ENCODE measurements at regions not wholly inside any gene's neighbourhood (a gene's known extent, or its start where the extent isn't known, plus 50 kb on each side); places are given as distances from the start of the nearest gene placed in this dataset.

GRCh38 chr2:64797881-64798575 lies 144.3 kb upstream of the SERTAD2 start:
- H3K27me3 ChIP-seq (ENCODE audit: control insufficient read depth in 1 of 2, insufficient read depth in 2 of 2, low read length in 2 of 2) = peaks cover 0 to 49% of the 10 kb centered on the region in 2 experiments; a peak in 3 of 5 replicates
- intact Hi-C loops (cut with micrococcal nuclease; ENCODE audit: unreplicated experiment) = no loop called here
- no peak overlapping the region for H3K9ac ChIP-seq (ENCODE audit: insufficient read depth, low read depth, low read length)
- CTCF ChIA-PET (ENCODE audit: low intra/inter-chr PET ratio, low total read pairs) = no interaction called here
- POLR2A ChIA-PET = interaction anchor here (1.4 kb wide), 1 partner anchor 144 kb away, joined by 3 read pairs; the partner anchor contains the start of gene SERTAD2
- no peak; the same call in 2 of the 3 replicates for ATAC-seq
- H3K79me2 ChIP-seq (ENCODE audit: insufficient read depth, low read length) = no peaks in the 10 kb centered on the region
- peak; percentile 21 for DNase-seq (ENCODE audit: low spot score)
- BruUV-seq (replicated peaks) = no TSS peak
- no peaks in the 10 kb centered on the region for H3K9me3 ChIP-seq (ENCODE audit: low read length)
- 18% methylated on average over 4 of the region's 4 CpGs for WGBS (ENCODE audit: low lambda C conversion rate)
- in situ Hi-C loops (cut with HindIII; ENCODE audit: extremely low pct_ligation_motif_present, low pct_unique_long_range_greater_than_20kb) = no loop called here
- H2AFZ ChIP-seq (ENCODE audit: low read length) = no peak overlapping the region
- H3K4me2 ChIP-seq (ENCODE audit: low read depth, low read length) = no peak overlapping the region
- H3K4me3 ChIP-seq (replicated peaks in 1 of 3; ENCODE audit: insufficient read depth in 1 of 3, low read depth in 2 of 3, low read length in 3 of 3) = no peak overlapping the region
- no peak overlapping the region for H3K27ac ChIP-seq (ENCODE audit: extremely low read length, insufficient read depth, low read length)
- no peaks in the 10 kb centered on the region for H3K36me3 ChIP-seq (replicated peaks in 1 of 2; ENCODE audit: control insufficient read depth in 1 of 2, insufficient read depth in 2 of 2, low read length in 2 of 2)
- TF ChIP-seq HNRNPK (IDR thresholded peaks at IDR 0.05; ENCODE audit: low read depth, low read length, poor library complexity, severe bottlenecking) = peak; percentile 34
- TF ChIP-seq SOX13 (IDR thresholded peaks at IDR 0.05) = no peak
- TF ChIP-seq SOX13 (CRISPR knock-in tag; conservative IDR thresholded peaks at IDR 0.05 in 1 of 2, IDR thresholded peaks at IDR 0.05 in 1 of 2) = peak in 1 of 2 experiments; percentile 11; a peak in 1 of 4 replicates
- TF ChIP-seq ZNF3 (CRISPR knock-in tag; IDR thresholded peaks at IDR 0.05) = no peak
- 0 out of 2 replicates have a peak, but pooled peaks have one; percentile 56 for TF ChIP-seq SIX4 (CRISPR knock-in tag; IDR thresholded peaks at IDR 0.05)
- TF ChIP-seq ZNF121 (CRISPR knock-in tag; IDR thresholded peaks at IDR 0.05) = 0 out of 2 replicates have a peak, but pooled peaks have one; percentile 13
- no peaks in the 10 kb centered on the region for H4K20me1 ChIP-seq (ENCODE audit: insufficient read depth, low read length)
- peaks cover 13% of the 10 kb centered on the region for H3K4me1 ChIP-seq (ENCODE audit: insufficient read depth, low read length)
- no peak for FAIRE-seq

- ChIA-PET POLR2A (no interaction called here), CTCF (ENCODE audit: low intra/inter-chr PET ratio, low total read pairs) (no interaction called here)
- ATAC-seq = no peak
- TF ChIP-seq ZSCAN30 (CRISPR knock-in tag; IDR thresholded peaks at IDR 0.05) (no peak), GLMP (CRISPR knock-in tag; IDR thresholded peaks at IDR 0.05; ENCODE audit: borderline replicate concordance) (no peak), PHF5A (CRISPR knock-in tag; IDR thresholded peaks at IDR 0.05; ENCODE audit: low read depth, unreplicated experiment) (no peak), NPAS2 (CRISPR knock-in tag; IDR thresholded peaks at IDR 0.05; ENCODE audit: borderline replicate concordance) (no peak), ATF7 (IDR thresholded peaks at IDR 0.05) (no peak), ATF7 (CRISPR knock-in tag; IDR thresholded peaks at IDR 0.05) (no peak), ETV5 (CRISPR knock-in tag; IDR thresholded peaks at IDR 0.05; ENCODE audit: borderline replicate concordance) (no peak), GFI1 (CRISPR knock-in tag; IDR thresholded peaks at IDR 0.05; ENCODE audit: borderline replicate concordance) (no peak), ETV6 (CRISPR knock-in tag; conservative IDR thresholded peaks at IDR 0.05) (no peak), CC2D1A (CRISPR knock-in tag; IDR thresholded peaks at IDR 0.05) (no peak), DPF2 (CRISPR knock-in tag; IDR thresholded peaks at IDR 0.05; ENCODE audit: borderline replicate concordance, low read depth) (no peak), PTBP1 (IDR thresholded peaks at IDR 0.05; ENCODE audit: low read depth, low read length, poor library complexity, severe bottlenecking) (no peak)
Measured at GRCh38 chr2:64799592-64800252, 146.0 kb upstream of the SERTAD2 start.

More at GRCh38 chr2:64799592-64800252, 146.0 kb upstream of the SERTAD2 start:
- Histone ChIP-seq H3K9ac (ENCODE audit: insufficient read depth, low read depth, low read length) (no peak overlapping the region), H3K4me3 (replicated peaks in 1 of 3; ENCODE audit: insufficient read depth in 1 of 3, low read depth in 2 of 3, low read length in 3 of 3) (no peak overlapping the region), H4K20me1 (ENCODE audit: insufficient read depth, low read length) (no peaks in the 10 kb centered on the region), H3K79me2 (ENCODE audit: insufficient read depth, low read length) (no peaks in the 10 kb centered on the region), H3K27ac (ENCODE audit: extremely low read length, insufficient read depth, low read length) (no peak overlapping the region), H3K36me3 (replicated peaks in 1 of 2; ENCODE audit: control insufficient read depth in 1 of 2, insufficient read depth in 2 of 2, low read length in 2 of 2) (no peaks in the 10 kb centered on the region), H3K9me3 (ENCODE audit: low read length) (no peaks in the 10 kb centered on the region), H3K4me2 (ENCODE audit: low read depth, low read length) (no peak overlapping the region), H3K4me1 (ENCODE audit: insufficient read depth, low read length) (peaks cover 13% of the 10 kb centered on the region), H2AFZ (ENCODE audit: low read length) (no peak overlapping the region), H3K27me3 (ENCODE audit: control insufficient read depth in 1 of 2, insufficient read depth in 2 of 2, low read length in 2 of 2) (peaks cover 0 to 46% of the 10 kb centered on the region in 2 experiments; a peak in 3 of 5 replicates)
- no peak for DNase-seq (ENCODE audit: low spot score)
- FAIRE-seq = no peak
- WGBS (ENCODE audit: low lambda C conversion rate) = 33% methylated on average over 4 of the region's 4 CpGs
- BruUV-seq (replicated peaks) = no TSS peak
- intact Hi-C loops (cut with micrococcal nuclease; ENCODE audit: unreplicated experiment) = no loop called here
- in situ Hi-C loops (cut with HindIII; ENCODE audit: extremely low pct_ligation_motif_present, low pct_unique_long_range_greater_than_20kb) = no loop called here

Measured in HepG2 (cell line).